Cerebellar cortex (tissue), 1 donor: ENCODE measurements at regions not wholly inside any gene's neighbourhood (a gene's known extent, or its start where the extent isn't known, plus 50 kb on each side); places are given as distances from the start of the nearest gene placed in this dataset.
"Not testable (repeated sequence)": the region's sequence is repeated elsewhere in the genome, so short reads cannot be mapped to it uniquely, and the experiment has no call there.

Source experiments
- DNase-seq: peaks from one replicate; pipeline ENCODE4 v3.0.0-alpha.2; 2015; ENCODE audit warnings: low spot score

DNA sequence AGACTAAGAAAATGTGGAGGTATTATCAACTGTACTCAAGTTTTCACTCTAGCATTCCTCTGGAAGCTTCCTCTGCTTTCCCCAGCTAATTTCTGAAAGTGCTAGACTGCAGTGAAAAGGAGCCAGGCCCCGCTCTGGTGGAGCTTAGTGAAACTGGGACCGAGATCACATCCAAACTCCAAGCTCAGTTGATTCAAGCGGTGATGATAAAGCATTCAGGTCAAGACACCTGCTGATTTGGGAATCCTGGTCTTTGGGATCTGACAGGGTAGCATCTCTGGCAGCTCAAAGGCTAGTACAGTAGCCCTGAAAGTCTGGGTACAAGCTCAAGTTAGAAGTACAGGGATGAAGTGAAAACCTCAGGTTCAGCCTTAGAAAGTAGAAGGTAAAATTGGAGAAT, 120.2 kb upstream of the CRIM1 start:
- DNase-seq, result no peak

DNA sequence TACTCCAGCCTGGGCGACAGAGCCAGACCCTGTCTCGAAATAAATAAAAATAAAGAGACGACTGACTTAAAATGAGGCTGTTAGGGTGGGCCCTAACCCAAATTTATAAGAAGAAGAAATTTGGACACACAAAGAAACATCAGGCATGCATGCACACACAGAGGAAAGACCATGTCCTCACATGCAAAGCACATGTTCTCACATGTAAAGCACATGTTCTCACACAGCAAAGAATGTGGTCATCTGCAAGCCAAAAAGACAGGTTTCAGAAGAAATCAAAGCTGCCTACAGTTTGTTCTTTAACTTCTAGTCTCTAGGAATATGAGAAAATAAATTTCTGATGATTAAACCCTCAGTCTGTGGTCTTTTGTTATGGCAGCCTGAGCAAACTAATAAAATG, 132.3 kb upstream of the CRIM1 start:
- no peak for DNase-seq

DNA sequence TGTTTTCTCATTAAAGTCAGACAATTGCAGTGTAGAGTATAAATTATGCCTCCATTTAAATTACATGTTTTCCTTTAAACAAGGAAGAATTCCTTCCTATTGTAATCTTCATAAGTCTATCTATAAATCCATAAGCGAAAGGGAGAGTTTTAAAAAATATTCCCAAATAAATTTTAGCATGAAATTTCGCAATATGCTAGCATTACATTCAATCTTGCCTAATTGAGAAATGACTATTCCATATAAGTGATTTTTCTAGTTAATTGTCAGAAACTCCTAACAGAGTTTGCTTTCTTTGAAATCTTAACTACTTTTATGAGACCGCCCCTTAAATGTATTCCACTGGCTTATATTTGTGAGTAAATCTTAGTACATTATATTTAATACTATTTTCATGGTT, 133.1 kb upstream of the CRIM1 start:
- DNase-seq, result no peak

DNA sequence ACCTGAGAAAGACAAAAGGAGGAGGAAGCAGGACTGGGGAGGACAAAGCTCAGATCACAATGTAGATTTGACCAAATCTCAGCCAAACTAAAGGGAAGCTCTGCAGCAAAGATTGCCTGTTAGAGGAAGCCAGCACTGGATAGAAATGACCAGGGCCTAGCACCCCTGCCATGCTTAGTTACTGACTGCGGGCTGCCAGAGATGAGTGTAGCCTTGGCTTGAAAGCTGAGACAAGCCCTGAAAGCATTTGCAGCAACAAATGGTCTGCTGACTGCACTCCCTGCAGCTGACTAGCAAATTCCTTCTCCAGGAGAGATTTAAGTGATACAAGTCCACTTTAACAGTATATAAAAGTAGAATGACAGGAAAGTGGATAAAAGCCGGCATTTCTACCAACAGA, 140.9 kb upstream of the CRIM1 start:
- DNase-seq, result no peak

- no peak for DNase-seq
Measured at GRCh38 chr2:36203366-36203765, 152.2 kb upstream of the CRIM1 start.

DNA sequence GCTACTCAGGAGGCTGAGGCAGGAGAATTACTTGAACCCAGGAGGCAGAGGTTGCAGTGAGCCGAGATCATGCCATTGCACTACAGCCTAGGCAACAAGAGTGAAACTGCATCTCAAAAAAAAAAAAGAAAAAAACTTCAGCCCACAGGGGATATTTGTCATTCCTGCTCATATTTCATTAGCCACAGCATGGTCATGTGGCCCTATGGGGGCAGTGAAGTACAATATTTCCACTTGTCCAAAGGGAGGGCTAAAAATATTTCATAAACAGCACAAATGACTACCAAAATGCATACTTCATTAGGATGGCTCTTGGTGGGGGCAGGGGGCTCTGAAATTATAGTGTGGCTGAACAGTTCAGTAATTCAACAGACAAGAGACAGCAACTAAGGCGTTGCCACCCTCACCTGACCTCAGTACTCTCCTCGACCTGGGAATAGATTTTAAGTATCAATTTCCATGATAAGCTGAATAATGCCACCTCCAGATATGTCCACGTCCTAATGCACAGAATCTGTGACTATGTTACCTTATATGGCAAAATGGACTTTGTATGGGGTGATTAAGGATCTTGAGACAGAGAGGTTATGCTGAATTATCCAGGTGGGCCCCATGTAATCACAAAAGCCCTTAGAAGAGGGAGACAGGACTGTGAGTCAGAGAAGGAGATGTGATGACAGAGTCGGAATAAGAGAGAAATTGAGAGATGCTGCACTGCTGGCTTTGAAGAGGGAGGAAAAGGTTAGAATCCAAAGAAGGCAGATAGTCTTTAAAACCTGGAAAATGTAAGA, 158.2 kb upstream of the CRIM1 start:
- DNase-seq, result no peak

- no peak for DNase-seq
Measured at GRCh38 chr2:36193680-36194079, 161.9 kb upstream of the CRIM1 start.

DNA sequence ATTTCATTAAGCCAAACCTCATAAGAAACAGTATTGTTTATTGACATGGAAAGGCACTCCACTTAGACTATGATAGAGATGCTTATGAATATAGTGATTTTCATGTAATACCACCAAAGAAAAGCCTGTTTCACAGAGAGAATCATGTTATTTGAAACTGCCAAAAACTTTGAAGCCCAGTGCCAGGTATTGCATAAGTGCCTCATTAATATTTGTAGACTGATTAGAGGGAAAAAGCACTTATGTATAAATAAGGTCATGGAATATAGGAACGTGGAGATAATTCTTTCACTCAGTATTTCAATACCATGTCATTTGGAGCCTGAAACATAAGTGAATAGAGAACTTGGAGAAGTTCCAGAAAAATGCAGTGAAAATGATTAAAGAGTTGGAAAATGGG, 162.6 kb upstream of the CRIM1 start:
- no peak for DNase-seq

DNA sequence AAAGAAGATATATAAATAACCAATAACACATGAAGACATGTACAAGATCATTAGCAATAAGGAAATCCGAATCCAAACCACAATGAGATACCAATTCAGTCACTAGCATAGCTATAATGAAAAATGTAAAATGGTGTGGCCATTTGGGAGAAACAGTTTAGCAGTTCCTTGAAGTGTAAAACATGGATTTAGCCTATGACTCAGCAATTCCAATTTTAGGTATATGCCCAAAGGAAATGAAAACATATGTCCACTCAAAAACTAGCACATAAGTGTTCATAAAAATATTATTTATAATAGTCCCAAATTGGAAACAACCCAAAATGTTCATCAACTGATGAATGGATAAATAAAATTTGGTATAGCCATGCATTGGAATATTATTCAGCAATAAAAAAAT, 165.5 kb upstream of the CRIM1 start:
- no peak for DNase-seq

GRCh38 chr2:36185624-36186023, 170.0 kb upstream of the CRIM1 start:
- DNase-seq, result no peak

GRCh38 chr2:36184848-36185247, 170.7 kb upstream of the CRIM1 start:
- DNase-seq, result no peak

DNA sequence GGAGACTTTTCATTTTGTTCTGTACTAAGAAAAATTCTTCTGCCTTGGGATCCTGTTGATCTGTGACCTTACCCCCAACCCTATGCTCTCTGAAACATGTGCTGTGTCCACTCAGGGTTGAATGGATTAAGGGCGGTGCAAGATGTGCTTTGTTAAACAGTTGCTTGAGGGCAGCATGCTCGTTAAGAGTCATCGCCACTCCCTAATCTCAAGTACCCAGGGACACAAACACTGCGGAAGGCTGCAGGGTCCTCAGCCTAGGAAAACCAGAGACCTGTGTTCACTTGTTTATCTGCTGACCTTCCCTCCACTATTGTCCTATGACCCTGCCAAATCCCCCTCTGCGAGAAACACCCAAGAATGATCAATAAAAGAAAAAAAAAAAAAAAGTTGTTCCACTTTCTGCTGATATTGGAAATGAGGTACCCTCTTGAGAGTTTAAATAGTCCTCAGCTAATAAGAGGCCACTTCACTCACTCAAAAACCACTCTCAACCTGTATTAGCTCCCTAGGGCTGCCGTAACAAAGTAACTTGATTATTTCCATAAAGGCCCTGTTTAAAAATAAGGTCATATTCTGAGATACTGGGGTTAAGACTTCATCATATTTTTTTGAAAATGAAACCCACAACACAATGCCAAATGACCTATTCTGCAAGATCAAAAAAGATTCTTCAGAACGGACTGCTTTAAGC, 174.6 kb upstream of the CRIM1 start:
- DNase-seq, result not testable (repeated sequence)

GRCh38 chr2:36180293-36180692, 175.3 kb upstream of the CRIM1 start:
- not testable (repeated sequence) for DNase-seq

GRCh38 chr2:36179668-36180269, 175.8 kb upstream of the CRIM1 start:
- not testable (repeated sequence) for DNase-seq

- DNase-seq, result no peak
Measured at GRCh38 chr2:36178384-36178783, 177.2 kb upstream of the CRIM1 start.

- DNase-seq, result no peak
Measured at GRCh38 chr2:36177282-36177681, 178.3 kb upstream of the CRIM1 start.

- no peak for DNase-seq
Measured at GRCh38 chr2:36174920-36175319, 180.7 kb upstream of the CRIM1 start.

- no peak for DNase-seq
Measured at GRCh38 chr2:36173760-36174404, 181.7 kb upstream of the CRIM1 start.

- DNase-seq, result no peak
Measured at GRCh38 chr2:36172824-36173223, 182.8 kb upstream of the CRIM1 start.

DNA sequence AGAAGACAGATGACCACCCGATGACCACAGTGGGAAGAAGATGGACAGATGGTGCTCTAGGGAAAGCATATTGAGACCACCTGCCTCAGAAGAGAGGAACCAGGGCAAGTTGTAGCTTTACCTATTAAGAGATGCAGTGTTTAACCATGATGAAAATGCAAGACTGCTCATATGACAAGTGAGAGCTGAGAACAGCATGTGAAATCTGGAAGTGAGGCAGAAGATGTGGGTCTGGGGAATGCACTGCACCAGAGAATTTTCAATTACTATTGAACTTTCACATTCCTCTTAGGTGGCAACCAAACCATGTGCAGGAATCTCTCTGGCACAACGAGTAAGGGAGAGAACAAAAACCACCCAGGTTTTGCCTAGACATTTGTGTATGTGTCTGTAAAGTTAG, 184.8 kb upstream of the CRIM1 start:
- no peak for DNase-seq

DNA sequence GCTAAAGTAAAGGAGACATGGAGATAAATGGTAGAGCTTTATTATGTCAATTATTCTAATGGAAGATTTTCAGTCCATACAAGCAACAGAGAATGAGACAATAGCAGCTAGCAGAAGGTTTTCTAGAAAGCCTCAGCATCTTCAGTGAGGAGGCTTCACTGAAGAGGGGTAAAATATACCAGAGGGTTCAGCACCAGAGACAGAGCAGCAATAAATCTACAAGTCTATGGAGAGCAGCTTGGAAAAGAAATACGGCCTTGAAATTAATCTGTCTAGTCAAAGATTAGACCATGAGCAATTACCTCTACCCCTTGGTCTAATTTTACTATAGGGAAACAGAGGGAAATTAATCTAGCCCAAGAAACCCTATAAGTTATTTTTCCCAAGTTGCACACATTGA, 185.7 kb upstream of the CRIM1 start:
- no peak for DNase-seq

- DNase-seq, result no peak
Measured at GRCh38 chr2:36168115-36168514, 187.5 kb upstream of the CRIM1 start.

GRCh38 chr2:36165132-36165531, 190.4 kb upstream of the CRIM1 start:
- no peak for DNase-seq
